GM06990 (cell line): ENCODE measurements at regions not wholly inside any gene's neighbourhood (a gene's known extent, or its start where the extent isn't known, plus 50 kb on each side); places are given as distances from the start of the nearest gene placed in this dataset.

ENCODE experiments used
- DNase-seq: peaks from one replicate; pipeline ENCODE4 v3.0.0-alpha.2; 2011; ENCODE audit not compliant: insufficient read length; ENCODE audit errors: extremely low read depth
- H3K27me3 ChIP-seq: replicated peaks from 2 replicates; pipeline ENCODE4 v1.6.0; 2011; ENCODE audit warnings: low read length; ENCODE audit not compliant: control insufficient read depth, insufficient read depth
- H3K36me3 ChIP-seq: 2 replicates; pipeline ENCODE4 v1.5.1; 2011; ENCODE audit warnings: low read length; ENCODE audit not compliant: control insufficient read depth, insufficient read depth
- H3K4me3 ChIP-seq: replicated peaks from 2 replicates; pipeline ENCODE4 v1.5.1; 2011; ENCODE audit warnings: low read depth, mild to moderate bottlenecking, control low read depth, low read length
- TF ChIP-seq, protein P1 (sequence below): IDR thresholded peaks from 2 replicates; pipeline ENCODE4 v1.5.1; 2011; ENCODE audit warnings: low read length, control low read depth, mild to moderate bottlenecking, inconsistent platforms; ENCODE audit not compliant: insufficient read depth, poor library complexity, severe bottlenecking

DNA sequence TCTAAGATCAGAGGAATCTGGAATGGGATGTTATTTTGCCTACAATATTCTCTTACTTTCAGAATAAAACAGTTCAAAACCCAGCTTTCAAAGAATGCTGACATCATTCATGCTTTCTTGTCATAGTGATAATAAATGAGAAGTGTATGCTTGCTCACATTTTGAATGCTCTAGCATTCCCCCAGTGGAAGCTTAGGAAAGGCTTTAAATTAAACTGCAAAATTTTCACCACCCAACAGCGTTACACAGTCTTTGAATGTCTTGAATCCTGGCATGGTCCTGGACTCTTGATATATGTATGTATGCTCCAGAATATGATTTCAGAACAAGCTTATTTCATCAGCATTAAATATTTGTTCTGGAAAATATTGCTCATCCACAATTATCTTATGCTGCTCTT lies 964.3 kb upstream of the NUDT12 start:
- no peaks in the 10 kb centered on the region for H3K27me3 ChIP-seq
- TF ChIP-seq, protein P1, sequence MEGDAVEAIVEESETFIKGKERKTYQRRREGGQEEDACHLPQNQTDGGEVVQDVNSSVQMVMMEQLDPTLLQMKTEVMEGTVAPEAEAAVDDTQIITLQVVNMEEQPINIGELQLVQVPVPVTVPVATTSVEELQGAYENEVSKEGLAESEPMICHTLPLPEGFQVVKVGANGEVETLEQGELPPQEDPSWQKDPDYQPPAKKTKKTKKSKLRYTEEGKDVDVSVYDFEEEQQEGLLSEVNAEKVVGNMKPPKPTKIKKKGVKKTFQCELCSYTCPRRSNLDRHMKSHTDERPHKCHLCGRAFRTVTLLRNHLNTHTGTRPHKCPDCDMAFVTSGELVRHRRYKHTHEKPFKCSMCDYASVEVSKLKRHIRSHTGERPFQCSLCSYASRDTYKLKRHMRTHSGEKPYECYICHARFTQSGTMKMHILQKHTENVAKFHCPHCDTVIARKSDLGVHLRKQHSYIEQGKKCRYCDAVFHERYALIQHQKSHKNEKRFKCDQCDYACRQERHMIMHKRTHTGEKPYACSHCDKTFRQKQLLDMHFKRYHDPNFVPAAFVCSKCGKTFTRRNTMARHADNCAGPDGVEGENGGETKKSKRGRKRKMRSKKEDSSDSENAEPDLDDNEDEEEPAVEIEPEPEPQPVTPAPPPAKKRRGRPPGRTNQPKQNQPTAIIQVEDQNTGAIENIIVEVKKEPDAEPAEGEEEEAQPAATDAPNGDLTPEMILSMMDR, result no peak
- DNase-seq, result no peak
- no peaks in the 10 kb centered on the region for H3K36me3 ChIP-seq
- no peak overlapping the region for H3K4me3 ChIP-seq

DNA sequence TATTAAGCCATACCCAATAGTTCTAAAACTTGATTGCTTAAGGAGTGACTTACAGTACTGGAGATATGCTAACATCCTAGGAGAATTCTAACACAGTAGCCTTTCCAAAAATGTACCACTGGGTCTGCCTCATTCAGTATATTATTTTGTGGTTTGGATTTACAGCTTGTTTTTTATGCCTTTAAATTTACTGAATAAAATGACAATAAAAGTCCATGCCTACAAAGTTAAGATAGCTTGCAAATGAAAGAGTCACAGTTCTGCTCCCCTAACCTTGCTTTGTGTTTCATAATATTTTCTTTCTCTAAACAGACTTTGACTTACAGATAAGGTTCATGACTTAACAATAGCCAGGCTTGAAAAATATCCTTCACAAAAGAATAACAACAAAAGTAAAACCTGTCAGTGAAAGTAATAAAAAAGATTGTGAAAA lies 951.1 kb upstream of the NUDT12 start:
- DNase-seq, result no peak
- Histone ChIP-seq H3K36me3 (no peaks in the 10 kb centered on the region), H3K4me3 (no peak overlapping the region), H3K27me3 (no peaks in the 10 kb centered on the region)
- TF ChIP-seq, protein P1, result no peak

DNA sequence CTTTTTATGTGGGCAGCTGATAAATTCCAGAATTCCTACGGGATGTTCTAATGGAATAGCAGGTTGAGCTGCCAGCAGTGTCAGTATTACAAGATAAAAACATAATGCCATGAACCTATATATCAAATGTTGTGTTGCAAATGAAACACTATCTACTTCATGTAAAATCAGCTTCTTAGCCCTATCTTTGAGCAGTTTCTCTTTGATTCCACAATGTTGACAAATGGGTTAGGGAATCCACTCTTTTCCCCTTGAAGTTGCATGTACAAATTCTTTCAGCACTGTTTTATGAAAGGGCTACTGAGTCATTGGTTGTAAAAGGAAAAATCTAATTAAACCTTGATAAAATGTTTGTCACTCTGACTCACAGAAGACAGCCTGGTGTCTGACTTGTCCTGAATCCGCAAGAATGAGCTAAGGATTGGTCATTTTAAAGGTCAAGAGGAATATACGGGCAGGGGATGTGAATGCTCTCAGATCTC lies 950.6 kb upstream of the NUDT12 start:
- TF ChIP-seq, protein P1, result no peak
- Histone ChIP-seq H3K36me3 (no peaks in the 10 kb centered on the region), H3K4me3 (no peak overlapping the region), H3K27me3 (no peaks in the 10 kb centered on the region)
- DNase-seq, result no peak

DNA sequence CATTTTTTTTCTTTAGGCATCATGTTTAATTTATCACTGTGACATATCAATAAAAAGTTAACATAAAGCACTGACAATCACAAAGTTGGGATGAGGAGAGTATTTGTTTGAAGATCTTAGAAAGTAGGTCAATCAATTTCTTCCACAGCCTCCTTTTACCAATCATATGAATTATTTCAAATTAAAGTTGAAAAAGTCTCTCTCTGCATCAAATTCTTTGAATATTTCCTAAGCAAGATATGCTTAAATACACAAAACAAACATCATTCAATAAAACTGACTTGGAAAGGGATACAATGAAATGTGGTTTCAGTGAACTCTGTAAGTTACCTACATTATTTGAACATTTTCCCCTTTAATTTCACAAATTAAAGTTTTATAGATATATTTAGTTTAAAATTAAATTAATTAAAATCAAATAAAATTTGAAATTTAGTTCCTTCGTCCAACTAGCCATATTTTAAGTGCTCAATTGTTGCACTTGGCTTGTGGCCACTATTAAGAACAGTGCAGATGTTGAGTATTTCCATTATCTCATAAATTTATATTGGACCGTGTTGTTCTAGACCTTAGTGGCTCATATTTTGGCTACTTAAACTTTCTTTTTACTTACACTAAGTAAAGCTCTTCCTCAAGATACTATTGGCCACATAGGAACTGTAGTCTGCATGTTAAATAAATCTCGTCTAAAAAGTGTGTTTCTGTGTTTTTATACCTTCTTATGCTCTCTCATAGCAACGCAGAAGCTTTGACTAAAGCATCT lies 949.7 kb upstream of the NUDT12 start:
- Histone ChIP-seq H3K27me3 (no peaks in the 10 kb centered on the region), H3K4me3 (no peak overlapping the region), H3K36me3 (no peaks in the 10 kb centered on the region)
- TF ChIP-seq, protein P1, result no peak
- DNase-seq, result no peak

DNA sequence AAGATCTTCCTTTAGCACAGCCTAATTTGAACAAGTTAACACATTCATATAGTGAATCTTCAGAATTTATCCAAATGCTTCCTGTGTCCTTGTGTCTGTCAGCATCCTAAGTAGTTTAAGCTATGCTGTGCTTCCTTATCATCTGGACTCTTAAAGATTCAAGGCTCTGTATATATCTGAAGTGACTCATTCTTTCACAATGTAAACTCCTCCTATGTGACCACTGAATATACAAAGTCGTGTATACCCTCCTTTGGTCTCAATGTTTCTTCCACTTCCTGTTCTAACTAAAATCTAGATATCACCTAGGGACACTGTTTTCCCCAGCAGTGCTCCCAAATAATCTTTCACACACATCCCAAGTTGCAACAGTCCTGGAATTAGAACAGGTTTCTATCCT lies 935.7 kb upstream of the NUDT12 start:
- H3K36me3 ChIP-seq, result no peaks in the 10 kb centered on the region
- TF ChIP-seq, protein P1, result no peak
- H3K27me3 ChIP-seq, result no peaks in the 10 kb centered on the region
- H3K4me3 ChIP-seq, result no peak overlapping the region
- DNase-seq, result no peak

DNA sequence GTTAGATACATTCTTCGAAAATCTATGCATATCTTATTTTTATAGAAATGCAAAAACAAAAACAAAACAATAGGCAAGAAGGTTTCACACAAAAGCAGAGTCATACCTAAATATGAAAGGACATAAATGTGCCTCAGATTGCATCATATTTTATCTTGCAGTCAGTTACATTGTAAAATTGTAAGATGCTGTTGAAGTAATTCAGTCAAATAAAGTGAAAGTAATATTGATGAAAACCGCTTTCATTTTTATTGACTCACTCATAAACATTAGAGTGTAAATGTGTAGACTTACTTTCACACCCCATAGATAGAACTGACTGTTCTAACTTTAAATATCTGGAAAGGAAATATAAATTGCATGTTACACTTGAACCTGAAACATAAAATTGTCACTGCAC lies 931.5 kb upstream of the NUDT12 start:
- Histone ChIP-seq H3K27me3 (no peaks in the 10 kb centered on the region), H3K36me3 (no peaks in the 10 kb centered on the region), H3K4me3 (no peak overlapping the region)
- no peak for DNase-seq
- TF ChIP-seq, protein P1, result no peak
